ENCODE measurements at regions not wholly inside any gene's neighbourhood (a gene's known extent, or its start where the extent isn't known, plus 50 kb on each side); places are given as distances from the start of the nearest gene placed in this dataset.

DNA sequence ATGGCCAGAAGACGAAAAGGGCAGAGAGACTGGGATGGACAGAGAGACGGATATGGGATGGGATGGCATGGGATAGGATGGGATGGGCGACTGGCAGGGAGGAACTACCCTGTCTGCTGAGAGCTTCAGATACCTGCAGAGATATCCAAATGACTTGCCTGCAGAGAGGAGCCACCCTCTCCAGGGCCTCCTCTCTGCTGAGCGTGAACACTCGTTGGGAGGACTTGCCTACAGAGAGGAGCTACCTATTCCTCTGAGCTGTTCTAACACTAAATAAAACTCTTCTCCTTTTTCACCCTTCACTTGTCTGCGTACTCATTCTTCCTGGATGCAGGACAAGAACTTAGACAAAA lies 67.1 kb upstream of the LRRN2 start:
- H2AFZ ChIP-seq (ENCODE audit: low read length) = no peak overlapping the region
- H4K20me1 ChIP-seq (ENCODE audit: insufficient read depth, low read length) = no peaks in the 10 kb centered on the region
- peaks cover 5% of the 10 kb centered on the region; the same call in 1 of the 2 replicates for H3K27me3 ChIP-seq (ENCODE audit: insufficient read depth, low read length)
- no peak overlapping the region for H3K4me3 ChIP-seq (ENCODE audit: low read depth, low read length, poor library complexity, severe bottlenecking)
- H3K36me3 ChIP-seq (ENCODE audit: insufficient read depth, low read length) = no peaks in the 10 kb centered on the region
- no peaks in the 10 kb centered on the region for H3K4me1 ChIP-seq (ENCODE audit: insufficient read depth, low read length, severe bottlenecking)
- H3F3A ChIP-seq (ENCODE audit: insufficient read depth, low read length) = no peaks in the 10 kb centered on the region
- no peaks in the 10 kb centered on the region for H3K79me2 ChIP-seq (ENCODE audit: insufficient read depth, low read length)
- no peaks in the 10 kb centered on the region for H3K9me2 ChIP-seq (ENCODE audit: low read depth, low read length)
- H3K27ac ChIP-seq (ENCODE audit: low read depth, low read length, poor library complexity, severe bottlenecking) = no peak overlapping the region
- TF ChIP-seq EZH2 (IDR thresholded peaks at IDR 0.05; ENCODE audit: borderline replicate concordance, low read length) = no peak
- TF ChIP-seq, protein P1, sequence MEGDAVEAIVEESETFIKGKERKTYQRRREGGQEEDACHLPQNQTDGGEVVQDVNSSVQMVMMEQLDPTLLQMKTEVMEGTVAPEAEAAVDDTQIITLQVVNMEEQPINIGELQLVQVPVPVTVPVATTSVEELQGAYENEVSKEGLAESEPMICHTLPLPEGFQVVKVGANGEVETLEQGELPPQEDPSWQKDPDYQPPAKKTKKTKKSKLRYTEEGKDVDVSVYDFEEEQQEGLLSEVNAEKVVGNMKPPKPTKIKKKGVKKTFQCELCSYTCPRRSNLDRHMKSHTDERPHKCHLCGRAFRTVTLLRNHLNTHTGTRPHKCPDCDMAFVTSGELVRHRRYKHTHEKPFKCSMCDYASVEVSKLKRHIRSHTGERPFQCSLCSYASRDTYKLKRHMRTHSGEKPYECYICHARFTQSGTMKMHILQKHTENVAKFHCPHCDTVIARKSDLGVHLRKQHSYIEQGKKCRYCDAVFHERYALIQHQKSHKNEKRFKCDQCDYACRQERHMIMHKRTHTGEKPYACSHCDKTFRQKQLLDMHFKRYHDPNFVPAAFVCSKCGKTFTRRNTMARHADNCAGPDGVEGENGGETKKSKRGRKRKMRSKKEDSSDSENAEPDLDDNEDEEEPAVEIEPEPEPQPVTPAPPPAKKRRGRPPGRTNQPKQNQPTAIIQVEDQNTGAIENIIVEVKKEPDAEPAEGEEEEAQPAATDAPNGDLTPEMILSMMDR (IDR thresholded peaks at IDR 0.05; ENCODE audit: low read length) = no peak
- no peak overlapping the region for H3K4me2 ChIP-seq (ENCODE audit: low read length)
- no peak overlapping the region for H3K9ac ChIP-seq (ENCODE audit: low read length)
- no peaks in the 10 kb centered on the region for H3K9me3 ChIP-seq (ENCODE audit: low read length)

DNA sequence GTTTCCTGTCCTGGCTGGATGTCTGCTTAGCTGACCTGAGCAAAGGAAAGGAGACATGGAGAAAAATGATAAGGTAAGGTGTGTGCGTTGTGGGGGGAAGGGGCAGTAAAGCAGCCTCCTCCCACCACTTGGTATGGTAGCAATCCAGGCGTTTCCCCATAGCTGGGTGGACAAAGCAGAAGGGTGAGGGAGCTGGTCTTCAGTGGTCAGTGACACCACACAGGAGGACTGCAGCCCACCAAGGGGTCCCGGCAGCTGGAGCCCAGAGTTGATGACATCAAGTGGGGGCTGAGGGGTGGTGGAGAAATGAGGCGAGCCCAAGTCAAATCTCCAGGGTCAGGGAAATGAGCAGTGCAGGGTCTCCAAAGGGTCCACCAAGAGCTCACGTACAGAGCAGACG lies 69.3 kb upstream of the LRRN2 start:
- Histone ChIP-seq H3K9me3 (ENCODE audit: low read length) (no peaks in the 10 kb centered on the region), H3F3A (ENCODE audit: insufficient read depth, low read length) (no peaks in the 10 kb centered on the region), H2AFZ (ENCODE audit: low read length) (no peak overlapping the region), H3K4me2 (ENCODE audit: low read length) (no peak overlapping the region), H3K4me1 (ENCODE audit: insufficient read depth, low read length, severe bottlenecking) (no peaks in the 10 kb centered on the region), H4K20me1 (ENCODE audit: insufficient read depth, low read length) (no peaks in the 10 kb centered on the region), H3K9me2 (ENCODE audit: low read depth, low read length) (no peaks in the 10 kb centered on the region), H3K36me3 (ENCODE audit: insufficient read depth, low read length) (no peaks in the 10 kb centered on the region), H3K9ac (ENCODE audit: low read length) (no peak overlapping the region), H3K79me2 (ENCODE audit: insufficient read depth, low read length) (no peaks in the 10 kb centered on the region), H3K27me3 (ENCODE audit: insufficient read depth, low read length) (peaks cover 5% of the 10 kb centered on the region; the same call in 1 of the 2 replicates), H3K4me3 (ENCODE audit: low read depth, low read length, poor library complexity, severe bottlenecking) (no peak overlapping the region), H3K27ac (ENCODE audit: low read depth, low read length, poor library complexity, severe bottlenecking) (no peak overlapping the region)
- TF ChIP-seq, protein P1 (IDR thresholded peaks at IDR 0.05; ENCODE audit: low read length) = no peak
- TF ChIP-seq EZH2 (IDR thresholded peaks at IDR 0.05; ENCODE audit: borderline replicate concordance, low read length) = no peak

GRCh38 chr1:204756349-204756748 lies 70.8 kb upstream of the LRRN2 start:
- TF ChIP-seq EZH2 (IDR thresholded peaks at IDR 0.05; ENCODE audit: borderline replicate concordance, low read length) = no peak
- TF ChIP-seq, protein P1 (IDR thresholded peaks at IDR 0.05; ENCODE audit: low read length) = no peak
- Histone ChIP-seq H2AFZ (ENCODE audit: low read length) (no peak overlapping the region), H3K36me3 (ENCODE audit: insufficient read depth, low read length) (no peaks in the 10 kb centered on the region), H3K27ac (ENCODE audit: low read depth, low read length, poor library complexity, severe bottlenecking) (no peak overlapping the region), H3K79me2 (ENCODE audit: insufficient read depth, low read length) (no peaks in the 10 kb centered on the region), H3F3A (ENCODE audit: insufficient read depth, low read length) (no peaks in the 10 kb centered on the region), H3K4me2 (ENCODE audit: low read length) (no peak overlapping the region), H3K4me1 (ENCODE audit: insufficient read depth, low read length, severe bottlenecking) (no peaks in the 10 kb centered on the region), H3K4me3 (ENCODE audit: low read depth, low read length, poor library complexity, severe bottlenecking) (no peak overlapping the region), H3K9me3 (ENCODE audit: low read length) (no peaks in the 10 kb centered on the region), H3K9me2 (ENCODE audit: low read depth, low read length) (no peaks in the 10 kb centered on the region), H3K9ac (ENCODE audit: low read length) (no peak overlapping the region), H3K27me3 (ENCODE audit: insufficient read depth, low read length) (no peaks in the 10 kb centered on the region; the same call in 1 of the 2 replicates), H4K20me1 (ENCODE audit: insufficient read depth, low read length) (no peaks in the 10 kb centered on the region)
